ENCODE measurements at regions not wholly inside any gene's neighbourhood (a gene's known extent, or its start where the extent isn't known, plus 50 kb on each side); places are given as distances from the start of the nearest gene placed in this dataset.

GRCh38 chr4:123545667-123546572, 149.3 kb downstream of the SPRY1 start:
- no peak for DNase-seq

- no peak for DNase-seq
These were observed 150.0 kb downstream of the SPRY1 start for GRCh38 chr4:123546573-123547060.

GRCh38 chr4:123547216-123548165, 150.9 kb downstream of the SPRY1 start:
- peak; percentile 78 for DNase-seq

- no peak for DNase-seq
These were observed 156.7 kb downstream of the SPRY1 start for GRCh38 chr4:123553279-123553678.

- no peak for DNase-seq
These were observed 157.4 kb downstream of the SPRY1 start for GRCh38 chr4:123553733-123554637.

GRCh38 chr4:123554801-123555232, 158.2 kb downstream of the SPRY1 start:
- no peak for DNase-seq

GRCh38 chr4:123555233-123555806, 158.7 kb downstream of the SPRY1 start:
- DNase-seq: peak; percentile 45

- DNase-seq: no peak
These were observed 159.2 kb downstream of the SPRY1 start for GRCh38 chr4:123555807-123556273.

GRCh38 chr4:123556526-123556925, 159.9 kb downstream of the SPRY1 start:
- no peak for DNase-seq

- DNase-seq: no peak
These were observed 161.4 kb downstream of the SPRY1 start for GRCh38 chr4:123557857-123558536.

- no peak for DNase-seq
These were observed 162.3 kb downstream of the SPRY1 start for GRCh38 chr4:123558865-123559264.

- DNase-seq: no peak
These were observed 163.6 kb downstream of the SPRY1 start for GRCh38 chr4:123559955-123560871.

GRCh38 chr4:123561525-123561924, 164.9 kb downstream of the SPRY1 start:
- DNase-seq: no peak

GRCh38 chr4:123562994-123563750, 166.6 kb downstream of the SPRY1 start:
- DNase-seq: no peak

- peak; percentile 50 for DNase-seq
These were observed 168.3 kb downstream of the SPRY1 start for GRCh38 chr4:123564758-123565346.

GRCh38 chr4:123568936-123569335, 172.3 kb downstream of the SPRY1 start:
- DNase-seq: no peak

- no peak for DNase-seq
These were observed 172.9 kb downstream of the SPRY1 start for GRCh38 chr4:123569541-123569940.

- DNase-seq: peak; percentile 6
These were observed 177.4 kb downstream of the SPRY1 start for GRCh38 chr4:123573866-123574508.

Measured in NCI-H510A treated with DMSO at 0.1 percent for 48 hours (cell line).